HEK293 (cell line): ENCODE measurements at regions not wholly inside any gene's neighbourhood (a gene's known extent, or its start where the extent isn't known, plus 50 kb on each side); places are given as distances from the start of the nearest gene placed in this dataset.

Experiments used
- CTCF ChIA-PET: fragments of 350-600 bp; formaldehyde crosslinking; extraction: SDS; loops from one replicate; lab custom pipeline; 2021; ENCODE audit warnings: antibody characterized with exemption; lab: Yijun Ruan, JAX
- POLR2A ChIA-PET: fragments of 300-600 bp; formaldehyde crosslinking; extraction: SDS; loops from one replicate; lab custom pipeline; 2020; ENCODE audit warnings: antibody characterized with exemption, inconsistent platforms; lab: Yijun Ruan, JAX
- H3K27ac ChIP-seq: fragments of 200-500 bp; sonication (Bioruptor generic); 2 replicates; pipeline ENCODE4 v1.5.1; 2014; ENCODE audit warnings: low read depth, low read length, control low read depth, inconsistent platforms; ENCODE audit errors: extremely low read depth
- H3K36me3 ChIP-seq, 2 experiments: fragments of 200-500 bp in 1 of 2; sonication (Bioruptor generic) in 1 of 2; 1 replicate in 1 of 2; 2 replicates in 1 of 2; pipeline ENCODE4 v1.5.1; 2014 to 2017; ENCODE audit warnings: inconsistent platforms in 2 of 2, low read length in 2 of 2; ENCODE audit not compliant: control insufficient read depth in 2 of 2, insufficient read depth in 1 of 2
- H3K4me1 ChIP-seq: fragments of 200-500 bp; sonication (Bioruptor generic); 2 replicates; pipeline ENCODE4 v1.5.1; 2014; ENCODE audit warnings: mild to moderate bottlenecking, low read length, inconsistent platforms; ENCODE audit not compliant: control insufficient read depth, insufficient read depth
- H3K4me3 ChIP-seq: 2 replicates; pipeline ENCODE4 v1.5.1; 2011; ENCODE audit warnings: low read depth, mild to moderate bottlenecking, control low read depth, low read length, moderate library complexity
- H3K9me3 ChIP-seq: fragments of 200-500 bp; sonication (Bioruptor generic); 2 replicates; pipeline ENCODE4 v1.5.1; 2014; ENCODE audit warnings: low read depth, low read length, inconsistent platforms; ENCODE audit not compliant: control insufficient read depth, insufficient read depth
- IKZF3 ChIP-seq: fragments of 450-650 bp; IDR thresholded peaks from 2 replicates; pipeline ENCODE4 v1.5.0; 2018; ENCODE audit warnings: missing biosample characterization, mild to moderate bottlenecking, missing genetic modification characterization, moderate library complexity
- MYNN ChIP-seq: fragments of 450-650 bp; formaldehyde crosslinking; IDR thresholded peaks from 2 replicates; pipeline ENCODE4 v1.5.1; 2016; ENCODE audit warnings: missing biosample characterization, missing genetic modification characterization, borderline replicate concordance
- PRDM6 ChIP-seq: fragments of 450-650 bp; formaldehyde crosslinking; IDR thresholded peaks from 2 replicates; pipeline ENCODE4 v1.5.1; 2017; ENCODE audit warnings: missing biosample characterization, missing genetic modification characterization
- YY2 ChIP-seq: fragments of 450-650 bp; formaldehyde crosslinking; IDR thresholded peaks from 2 replicates; pipeline ENCODE4 v1.5.1; 2016; ENCODE audit warnings: missing biosample characterization, missing genetic modification characterization
- ZBTB17 ChIP-seq: fragments of 450-650 bp; formaldehyde crosslinking; IDR thresholded peaks from 2 replicates; pipeline ENCODE4 v1.5.1; 2016; ENCODE audit warnings: missing biosample characterization, missing genetic modification characterization
- ZIC2 ChIP-seq: fragments of 450-650 bp; formaldehyde crosslinking; IDR thresholded peaks from 2 replicates; pipeline ENCODE4 v1.5.1; 2016; ENCODE audit warnings: missing biosample characterization, missing genetic modification characterization
- ZNF10 ChIP-seq: fragments of 450-650 bp; formaldehyde crosslinking; IDR thresholded peaks from 2 replicates; pipeline ENCODE4 v1.5.1; 2017; ENCODE audit warnings: missing biosample characterization, missing genetic modification characterization
- ZNF112 ChIP-seq: fragments of 450-650 bp; formaldehyde crosslinking; IDR thresholded peaks from 2 replicates; pipeline ENCODE4 v1.5.0; 2017; ENCODE audit warnings: missing biosample characterization, missing genetic modification characterization
- ZNF121 ChIP-seq: fragments of 450-650 bp; formaldehyde crosslinking; IDR thresholded peaks from 2 replicates; pipeline ENCODE4 v1.5.1; 2016; ENCODE audit warnings: missing biosample characterization, missing genetic modification characterization
- ZNF2 ChIP-seq: fragments of 450-650 bp; formaldehyde crosslinking; IDR thresholded peaks from 2 replicates; pipeline ENCODE4 v1.5.1; 2016; ENCODE audit warnings: missing biosample characterization, missing genetic modification characterization
- ZNF202 ChIP-seq: fragments of 450-650 bp; formaldehyde crosslinking; IDR thresholded peaks from 2 replicates; pipeline ENCODE4 v1.5.1; 2016; ENCODE audit warnings: missing biosample characterization, missing genetic modification characterization, borderline replicate concordance
- ZNF311 ChIP-seq: fragments of 450-650 bp; formaldehyde crosslinking; IDR thresholded peaks from 2 replicates; pipeline ENCODE4 v1.5.1; 2017; ENCODE audit warnings: missing biosample characterization, missing genetic modification characterization, borderline replicate concordance
- ZNF324 ChIP-seq: fragments of 450-650 bp; formaldehyde crosslinking; IDR thresholded peaks from 2 replicates; pipeline ENCODE4 v1.5.1; 2016; ENCODE audit warnings: missing biosample characterization, missing genetic modification characterization
- ZNF341 ChIP-seq: fragments of 450-650 bp; formaldehyde crosslinking; IDR thresholded peaks from 2 replicates; pipeline ENCODE4; 2016; ENCODE audit warnings: low read depth, missing biosample characterization, missing genetic modification characterization
- ZNF416 ChIP-seq: fragments of 450-650 bp; formaldehyde crosslinking; IDR thresholded peaks from 2 replicates; pipeline ENCODE4 v1.5.1; 2016; ENCODE audit warnings: missing biosample characterization, missing genetic modification characterization
- ZNF449 ChIP-seq: fragments of 450-650 bp; formaldehyde crosslinking; IDR thresholded peaks from 2 replicates; pipeline ENCODE4 v1.5.1; 2017; ENCODE audit warnings: missing biosample characterization, mild to moderate bottlenecking, missing genetic modification characterization, moderate library complexity
- ZNF585B ChIP-seq: fragments of 450-650 bp; formaldehyde crosslinking; IDR thresholded peaks from 2 replicates; pipeline ENCODE4 v1.5.1; 2016; ENCODE audit warnings: missing biosample characterization, missing genetic modification characterization
- ZNF639 ChIP-seq: fragments of 450-650 bp; formaldehyde crosslinking; IDR thresholded peaks from 2 replicates; pipeline ENCODE4 v1.5.1; 2016; ENCODE audit warnings: missing biosample characterization, missing genetic modification characterization
- ZNF791 ChIP-seq: fragments of 450-650 bp; formaldehyde crosslinking; IDR thresholded peaks from 2 replicates; pipeline ENCODE4 v1.5.1; 2016; ENCODE audit warnings: missing biosample characterization, missing genetic modification characterization
- ZSCAN18 ChIP-seq: fragments of 450-650 bp; formaldehyde crosslinking; IDR thresholded peaks from 2 replicates; pipeline ENCODE4 v1.5.1; 2016; ENCODE audit warnings: missing biosample characterization, missing genetic modification characterization
- ZSCAN23 ChIP-seq: fragments of 450-650 bp; formaldehyde crosslinking; IDR thresholded peaks from 2 replicates; pipeline ENCODE4 v1.5.1; 2016; ENCODE audit warnings: missing biosample characterization, missing genetic modification characterization
- ZXDB ChIP-seq: fragments of 450-650 bp; formaldehyde crosslinking; IDR thresholded peaks from 2 replicates; pipeline ENCODE4 v1.5.1; 2016; ENCODE audit warnings: missing biosample characterization, missing genetic modification characterization

GRCh38 chrX:8304668-8305067 lies 133.6 kb upstream of the VCX2 start:
- Histone ChIP-seq H3K4me3 (no peak overlapping the region), H3K36me3 (no peaks in the 10 kb centered on the region), H3K9me3 (no peaks in the 10 kb centered on the region), H3K27ac (no peak overlapping the region), H3K4me1 (no peaks in the 10 kb centered on the region)
- no peak for TF ChIP-seq ZNF311 (tag by site-specific recombination)
- no peak for TF ChIP-seq ZNF2 (tag by site-specific recombination)
- no peak for TF ChIP-seq ZNF585B (tag by site-specific recombination)
- TF ChIP-seq ZNF416 (tag by site-specific recombination) = no peak
- TF ChIP-seq ZIC2 (tag by site-specific recombination) = no peak
- TF ChIP-seq MYNN (tag by site-specific recombination) = no peak
- POLR2A ChIA-PET = no interaction called here
- CTCF ChIA-PET = no interaction called here

- no peak overlapping the region for H3K27ac ChIP-seq
- no peaks in the 10 kb centered on the region for H3K9me3 ChIP-seq
- CTCF ChIA-PET = no interaction called here
- H3K4me3 ChIP-seq = no peak overlapping the region
- POLR2A ChIA-PET = no interaction called here
- no peaks in the 10 kb centered on the region for H3K36me3 ChIP-seq
- no peaks in the 10 kb centered on the region for H3K4me1 ChIP-seq
- no peak for TF ChIP-seq ZNF121 (tag by site-specific recombination)
- TF ChIP-seq ZIC2 (tag by site-specific recombination) = no peak
- no peak for TF ChIP-seq ZSCAN23 (tag by site-specific recombination)
- no peak for TF ChIP-seq ZSCAN18 (tag by site-specific recombination)
- no peak for TF ChIP-seq ZNF341 (tag by site-specific recombination)
- no peak for TF ChIP-seq ZNF202 (tag by site-specific recombination)
- TF ChIP-seq ZNF791 (tag by site-specific recombination) = no peak
- TF ChIP-seq YY2 (tag by site-specific recombination) = no peak
- no peak for TF ChIP-seq ZNF112 (tag by site-specific recombination)
- no peak for TF ChIP-seq PRDM6 (tag by site-specific recombination)
- TF ChIP-seq ZXDB (tag by site-specific recombination) = no peak
- no peak for TF ChIP-seq ZNF449
- TF ChIP-seq ZBTB17 = no peak
- no peak for TF ChIP-seq ZNF639 (tag by site-specific recombination)
- no peak for TF ChIP-seq ZNF10 (tag by site-specific recombination)
- no peak for TF ChIP-seq ZNF311 (tag by site-specific recombination)
- TF ChIP-seq IKZF3 = no peak
- no peak for TF ChIP-seq ZNF324 (tag by site-specific recombination)
- TF ChIP-seq, all 188 proteins: peak for 0
Measured at GRCh38 chrX:8305350-8305749, 134.3 kb upstream of the VCX2 start.
